ENCODE measurements at regions not wholly inside any gene's neighbourhood (a gene's known extent, or its start where the extent isn't known, plus 50 kb on each side); places are given as distances from the start of the nearest gene placed in this dataset.

DNA sequence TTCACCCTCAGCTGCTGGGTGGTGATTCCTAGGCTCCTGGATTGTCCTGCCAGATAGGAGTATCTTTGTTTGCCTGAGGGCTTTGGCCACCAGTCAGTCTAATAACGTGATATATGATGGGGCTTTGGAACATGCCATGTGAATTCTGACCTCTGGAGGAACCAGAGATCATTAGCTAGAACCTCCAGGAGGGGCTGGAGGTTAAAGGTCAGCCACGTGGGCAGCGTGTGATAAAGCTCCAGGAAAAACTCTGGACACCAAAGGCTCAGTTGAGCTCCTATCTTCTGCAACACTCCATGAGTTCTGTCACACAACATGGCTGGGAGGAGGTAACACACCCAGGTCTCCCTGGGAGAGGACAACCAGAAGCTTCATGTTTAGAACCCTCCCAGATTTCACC, 251.1 kb downstream of the DAD1 start:
- no peak for DNase-seq (ENCODE audit: low read depth)

DNA sequence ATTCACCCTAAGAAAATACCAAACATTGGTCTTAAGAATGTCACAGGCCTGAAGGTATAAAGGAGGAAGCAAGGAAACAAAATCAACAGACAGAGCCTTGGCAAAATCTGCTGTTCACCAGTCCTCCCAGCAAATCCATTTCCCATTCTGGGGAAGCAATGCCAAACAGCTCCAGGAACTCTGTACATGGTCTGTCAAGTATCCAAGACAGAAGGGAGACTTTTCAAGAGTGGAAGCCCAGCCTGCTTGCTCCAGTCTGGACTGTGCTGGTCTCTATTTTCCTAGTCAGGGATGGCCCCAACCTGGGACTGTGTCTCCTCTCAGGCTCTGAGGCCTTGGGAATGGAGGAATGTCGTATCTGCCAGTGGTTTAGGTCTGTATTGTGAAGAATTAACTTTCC, 251.5 kb downstream of the DAD1 start:
- no peak for DNase-seq (ENCODE audit: low read depth)

DNA sequence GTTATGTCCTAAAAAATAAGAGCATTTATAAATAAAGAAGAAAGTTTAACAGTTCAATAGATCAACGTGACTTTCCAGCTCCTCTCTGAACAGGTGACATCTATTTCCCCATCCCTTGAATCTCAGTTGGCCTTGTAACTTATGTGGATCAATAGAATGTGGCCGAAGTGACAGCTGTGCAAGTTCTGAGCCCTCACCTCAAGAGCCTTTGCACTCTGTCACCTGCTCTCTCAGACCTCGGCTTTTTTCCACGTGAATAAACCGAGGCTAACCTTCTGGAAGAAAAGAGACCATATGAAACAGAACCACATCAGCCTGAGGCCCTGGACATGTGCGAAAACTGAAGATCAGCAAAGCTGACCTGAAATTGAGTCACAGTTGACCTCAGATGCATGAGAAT, 253.0 kb downstream of the DAD1 start:
- DNase-seq (ENCODE audit: low read depth) = no peak

DNA sequence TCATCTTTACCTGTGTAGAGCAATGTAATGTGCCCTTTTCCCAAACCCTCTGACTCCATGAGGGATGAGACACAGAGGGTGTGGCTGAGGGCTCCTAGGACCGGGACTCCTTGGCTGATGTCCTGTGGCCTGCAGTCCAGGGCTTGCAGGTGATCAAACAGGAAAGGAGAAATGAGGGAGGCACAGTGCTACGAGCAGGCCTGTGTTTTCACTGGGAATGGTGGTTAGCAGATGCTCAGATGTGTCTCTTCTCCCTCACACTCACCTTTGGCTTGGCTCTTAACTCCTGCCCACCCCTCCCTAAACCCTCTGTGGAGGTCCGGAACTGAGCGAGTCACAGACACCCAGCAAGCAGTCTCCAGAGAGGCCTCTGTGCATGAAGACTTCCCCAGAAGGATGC, 254.4 kb downstream of the DAD1 start:
- DNase-seq (ENCODE audit: low read depth) = no peak

DNA sequence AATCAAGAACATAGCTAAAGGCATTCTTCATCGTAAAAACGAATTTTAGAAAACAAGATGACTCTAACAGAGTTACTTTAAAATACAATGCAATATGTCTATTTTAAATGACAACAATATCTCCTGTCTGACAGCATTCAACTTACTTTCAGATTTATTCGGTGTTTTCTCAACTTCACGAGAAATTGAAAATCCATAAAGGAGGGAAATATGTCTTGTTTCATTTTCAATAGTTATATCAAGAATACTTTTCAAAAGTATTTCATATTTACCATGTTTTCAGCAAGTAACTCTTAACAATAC, 254.8 kb downstream of the DAD1 start:
- no peak for DNase-seq (ENCODE audit: low read depth)

DNA sequence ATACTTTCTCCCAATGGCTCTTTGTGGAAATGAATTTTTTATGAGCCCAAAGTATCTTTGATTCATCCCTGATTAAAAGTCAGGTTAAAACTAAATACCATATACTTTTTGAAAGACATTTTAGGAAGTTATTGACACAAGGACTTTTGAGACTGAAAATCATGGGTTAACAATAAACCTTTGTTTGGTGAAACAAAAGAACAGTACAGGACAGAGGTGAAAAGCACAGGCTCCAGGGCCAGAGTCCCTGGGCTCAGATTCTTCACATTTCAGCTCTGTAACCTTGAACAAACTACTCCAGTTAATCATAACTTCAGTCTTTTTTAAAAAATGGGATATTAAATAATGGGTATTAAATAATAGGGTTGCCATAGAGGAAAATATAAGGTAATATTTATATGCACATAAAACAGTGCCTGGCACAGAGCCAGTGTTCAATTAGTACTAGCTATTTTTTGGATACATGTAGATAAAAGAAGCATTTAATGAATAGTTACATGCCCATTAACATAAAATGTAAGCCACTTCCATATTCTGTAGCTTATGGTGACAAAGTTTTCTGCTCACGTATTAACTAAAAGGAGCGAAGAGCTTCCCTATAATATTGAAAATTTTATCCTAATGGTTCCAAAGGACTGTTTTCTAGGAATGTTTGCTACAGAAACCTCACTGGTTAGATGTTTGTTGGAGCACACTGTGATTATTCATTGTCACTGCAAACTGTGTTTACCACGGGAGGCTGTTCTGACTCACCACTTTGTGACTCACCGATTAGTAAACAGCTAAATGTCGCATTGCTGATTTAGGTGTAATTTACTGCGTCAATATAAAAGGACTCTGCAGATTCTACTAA, 255.4 kb downstream of the DAD1 start:
- no peak for DNase-seq (ENCODE audit: low read depth)

DNA sequence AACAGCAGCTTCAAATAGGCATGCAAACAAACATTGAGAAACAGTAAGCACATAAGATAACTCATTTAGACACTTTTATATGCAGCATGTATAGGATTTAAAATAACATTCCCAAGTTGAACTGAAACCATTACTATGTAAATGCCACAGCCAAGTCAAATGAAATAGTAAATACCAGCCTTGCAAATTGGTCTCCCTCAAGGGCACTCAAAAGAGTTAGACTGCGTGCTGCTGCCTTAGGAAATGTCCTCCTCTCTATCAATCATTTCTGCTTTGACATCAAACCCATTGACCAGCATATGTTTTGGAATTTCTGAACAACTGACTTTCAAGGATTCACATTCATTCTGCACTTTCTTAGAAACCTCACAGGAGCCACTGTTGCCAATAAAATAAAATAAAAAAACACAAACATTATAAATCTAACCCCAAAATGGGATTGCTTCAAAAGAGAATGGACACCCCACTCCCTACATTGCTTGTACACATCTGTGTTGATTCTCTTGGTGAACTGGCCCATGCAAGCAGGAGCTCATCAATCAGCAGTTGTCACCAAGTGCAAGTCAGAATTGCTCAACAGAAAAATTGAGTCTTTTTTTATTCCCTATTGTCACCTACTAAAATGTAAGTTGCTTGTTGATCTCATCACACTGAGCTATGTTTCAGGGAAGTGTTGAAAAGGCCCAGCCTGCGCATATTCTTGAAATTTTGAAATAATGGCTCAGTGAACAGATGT, 256.2 kb downstream of the DAD1 start:
- no peak for DNase-seq (ENCODE audit: low read depth)

DNA sequence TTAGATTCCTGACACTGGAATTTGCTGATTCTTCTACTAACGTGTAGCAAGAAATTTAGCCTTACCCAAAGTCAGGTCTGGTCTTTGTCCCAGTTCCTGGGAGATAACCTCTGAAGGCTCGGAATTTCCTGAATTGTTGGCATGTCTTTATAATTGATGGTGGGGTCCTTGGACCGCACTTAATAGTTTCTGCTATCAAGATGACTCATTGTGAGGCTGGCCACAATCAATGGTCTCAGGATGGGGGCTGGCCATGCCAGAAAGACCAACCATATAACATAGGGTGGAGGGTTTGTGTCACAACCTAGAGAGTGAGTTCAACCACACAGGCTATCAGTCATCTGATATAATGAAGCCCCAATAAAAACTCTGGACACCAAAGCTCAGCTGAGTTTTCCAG, 259.7 kb downstream of the DAD1 start:
- DNase-seq (ENCODE audit: low read depth) = no peak

DNA sequence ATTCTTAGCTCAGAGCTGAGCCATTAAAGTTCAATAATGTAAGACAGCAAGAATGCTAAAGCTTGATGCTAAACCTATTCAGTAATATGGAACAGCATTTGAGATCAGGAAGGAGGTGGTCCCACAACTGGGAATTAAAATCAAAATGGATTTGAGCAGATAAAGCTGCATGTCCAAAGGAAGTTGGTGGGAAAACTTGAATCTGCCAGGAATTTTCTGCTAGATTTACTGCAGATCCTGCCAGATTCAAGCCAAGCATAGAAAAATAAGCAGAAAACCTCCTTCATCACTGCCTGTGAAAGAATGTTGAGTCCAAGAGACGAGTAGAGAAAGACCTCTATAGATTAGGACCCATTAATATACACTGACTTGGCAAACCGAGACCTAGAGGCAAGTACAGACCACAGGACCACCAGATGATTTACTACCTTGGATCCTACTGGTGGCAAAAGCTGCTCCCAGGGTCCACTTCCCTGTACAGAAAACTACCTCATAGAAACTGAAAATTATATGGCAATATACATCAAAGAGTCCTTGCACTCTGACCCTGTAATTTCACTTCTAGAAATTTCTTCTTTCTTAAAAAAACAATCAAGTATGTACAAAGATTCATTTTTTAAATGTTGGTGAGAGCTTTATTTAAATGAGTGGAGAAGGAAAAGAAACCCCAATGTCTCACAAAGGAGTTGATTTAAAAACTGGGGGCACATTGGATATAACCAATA, 263.2 kb downstream of the DAD1 start:
- DNase-seq (ENCODE audit: low read depth) = no peak

DNA sequence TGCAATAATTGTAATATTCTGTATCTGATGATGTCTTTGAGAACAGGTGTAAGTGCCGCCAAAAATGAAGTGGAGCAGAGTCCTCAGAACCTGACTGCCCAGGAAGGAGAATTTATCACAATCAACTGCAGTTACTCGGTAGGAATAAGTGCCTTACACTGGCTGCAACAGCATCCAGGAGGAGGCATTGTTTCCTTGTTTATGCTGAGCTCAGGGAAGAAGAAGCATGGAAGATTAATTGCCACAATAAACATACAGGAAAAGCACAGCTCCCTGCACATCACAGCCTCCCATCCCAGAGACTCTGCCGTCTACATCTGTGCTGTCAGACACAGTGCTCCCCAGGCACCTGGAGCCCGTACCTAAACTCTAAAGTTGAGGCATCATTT, 268.7 kb downstream of the DAD1 start:
- DNase-seq (ENCODE audit: low read depth) = no peak

DNA sequence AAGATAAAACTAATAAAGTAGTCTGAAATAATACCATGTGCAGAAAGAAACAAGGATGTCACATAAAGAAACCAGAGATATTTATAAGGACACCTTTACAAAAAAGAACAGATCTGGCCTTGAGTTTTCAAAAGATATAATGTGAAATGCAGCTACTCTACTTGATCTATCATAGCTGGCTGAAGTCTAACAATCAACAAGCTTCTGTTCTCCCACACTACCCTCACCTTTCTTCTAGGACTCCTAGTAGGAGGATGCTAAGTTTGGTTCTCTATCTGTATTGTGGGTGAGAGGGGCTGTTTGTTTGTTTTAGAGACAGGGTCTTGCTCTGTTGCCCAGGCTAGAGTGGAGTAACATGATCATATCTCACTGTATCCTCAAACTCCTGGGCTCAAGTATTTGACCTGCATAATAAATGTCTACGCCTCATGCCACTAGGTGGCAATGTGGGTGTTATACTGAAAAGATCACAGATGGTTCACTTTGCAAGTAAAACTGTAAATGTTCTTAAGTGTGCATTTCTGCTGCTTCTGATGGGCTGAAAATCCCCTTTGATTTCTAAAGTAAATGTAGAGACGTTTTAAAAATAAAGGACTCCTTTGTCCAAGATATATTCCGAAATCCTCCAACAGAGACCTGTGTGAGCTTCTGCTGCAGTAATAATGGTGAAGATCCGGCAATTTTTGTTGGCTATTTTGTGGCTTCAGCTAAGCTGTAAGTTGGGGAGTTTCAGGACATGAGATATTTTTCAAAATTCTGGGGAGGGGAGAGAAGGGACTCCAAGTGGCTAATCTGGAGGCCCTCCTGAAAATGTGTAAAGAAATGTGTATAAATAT, 269.3 kb downstream of the DAD1 start:
- DNase-seq (ENCODE audit: low read depth) = no peak

DNA sequence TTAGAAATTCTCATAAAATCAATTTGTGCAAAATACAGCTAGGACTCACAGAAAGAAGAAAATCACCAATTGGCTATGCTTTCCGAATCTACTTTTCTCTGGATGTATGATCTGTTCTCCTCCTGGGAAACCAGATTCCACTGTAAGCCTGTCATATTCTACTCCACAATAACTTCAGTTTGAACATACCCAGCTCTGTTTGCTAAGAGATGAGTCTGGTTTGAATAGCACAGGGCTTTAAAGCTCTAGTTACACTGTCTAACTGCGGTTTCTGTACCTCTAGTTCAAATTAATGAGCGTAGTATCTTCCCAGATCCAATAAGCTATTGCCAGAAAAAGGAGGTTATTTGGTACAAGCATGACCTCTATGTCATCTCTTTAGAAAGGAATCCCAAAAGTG, 270.1 kb downstream of the DAD1 start:
- no peak for DNase-seq (ENCODE audit: low read depth)

DNA sequence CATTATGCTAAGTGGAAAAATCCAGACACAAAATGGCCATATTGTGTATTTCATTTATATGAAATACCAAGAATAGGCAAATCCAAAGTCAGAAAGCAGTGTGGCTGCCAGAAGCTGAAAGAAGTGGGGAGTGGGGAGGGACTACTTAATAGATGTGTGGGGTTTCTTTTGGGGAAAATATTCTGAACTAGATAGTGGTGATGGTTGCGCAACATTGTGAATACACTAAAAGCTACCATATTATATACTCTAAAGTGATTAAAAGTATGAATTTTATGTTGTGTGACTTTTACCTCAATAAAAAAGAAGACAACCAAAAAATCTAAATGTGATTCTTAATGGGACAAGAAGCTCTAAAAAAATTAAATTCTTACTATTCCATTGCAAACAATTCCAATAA, 272.6 kb downstream of the DAD1 start:
- no peak for DNase-seq (ENCODE audit: low read depth)

DNA sequence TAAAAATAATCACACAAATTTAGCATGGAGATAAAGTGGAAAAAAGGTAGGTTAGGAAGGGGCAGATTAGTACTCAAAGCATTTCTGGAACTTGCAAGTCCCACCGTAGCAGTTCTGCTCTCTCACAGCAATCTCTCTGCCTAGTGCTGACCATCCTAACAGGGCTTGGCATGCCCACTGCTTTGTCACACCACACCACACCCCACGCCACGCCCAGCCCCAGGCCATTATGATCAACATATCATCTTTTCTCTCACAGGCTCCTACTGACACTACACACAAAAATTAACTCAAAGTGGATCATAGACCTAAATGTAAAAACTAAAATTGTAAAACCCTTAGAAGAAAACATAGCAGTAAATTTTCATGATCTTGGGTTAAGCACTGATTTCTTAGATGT, 273.7 kb downstream of the DAD1 start:
- DNase-seq (ENCODE audit: low read depth) = no peak

DNA sequence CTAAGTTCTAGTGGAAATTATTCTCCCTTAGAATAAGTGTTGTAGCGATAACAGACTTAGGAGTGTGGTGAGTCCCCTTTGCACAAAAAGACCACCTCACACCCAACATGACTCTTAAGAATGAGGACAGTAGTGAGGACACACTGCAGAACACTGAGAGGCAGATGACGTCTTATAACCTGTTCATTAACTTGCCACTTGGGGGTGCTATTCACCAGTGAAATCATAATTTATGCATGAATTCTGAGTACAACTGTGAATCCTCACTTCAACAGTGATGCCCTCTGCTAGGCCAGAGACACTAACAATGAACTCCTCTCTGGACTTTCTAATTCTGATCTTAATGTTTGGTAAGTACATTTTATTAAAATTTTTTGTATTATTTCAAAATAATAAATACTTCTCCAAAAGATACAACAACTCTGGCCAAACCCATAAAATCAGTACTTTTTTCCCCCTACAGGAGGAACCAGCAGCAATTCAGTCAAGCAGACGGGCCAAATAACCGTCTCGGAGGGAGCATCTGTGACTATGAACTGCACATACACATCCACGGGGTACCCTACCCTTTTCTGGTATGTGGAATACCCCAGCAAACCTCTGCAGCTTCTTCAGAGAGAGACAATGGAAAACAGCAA, 274.7 kb downstream of the DAD1 start:
- DNase-seq (ENCODE audit: low read depth) = no peak

DNA sequence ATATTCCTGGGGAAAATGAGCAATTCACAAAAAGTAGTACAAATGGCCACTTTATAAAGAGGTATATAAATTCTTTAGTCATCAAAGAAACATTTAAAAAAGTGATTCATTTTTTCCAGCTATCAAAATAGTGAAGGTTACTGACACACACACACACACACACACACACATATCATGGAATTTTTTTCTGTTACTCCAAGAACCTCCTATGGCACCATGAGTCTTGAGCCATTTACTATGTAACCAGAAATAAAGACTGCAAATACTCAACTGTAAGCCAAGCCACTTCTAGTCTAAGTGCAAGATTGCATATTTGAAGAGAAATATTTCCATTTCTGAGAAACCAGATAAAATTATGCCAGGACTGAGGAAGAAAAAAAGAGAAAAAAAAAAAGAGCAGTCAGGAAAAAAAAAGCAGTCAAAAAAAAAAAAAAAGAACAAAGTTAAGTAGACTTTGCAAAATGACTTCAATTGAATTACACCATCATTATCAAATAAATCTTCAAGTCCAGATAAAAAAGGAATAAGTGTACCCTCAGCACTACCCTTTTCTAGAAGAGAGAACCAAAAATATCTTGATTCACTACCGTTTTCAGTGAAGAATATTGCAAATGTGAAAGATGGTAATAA, 275.7 kb downstream of the DAD1 start:
- DNase-seq (ENCODE audit: low read depth) = no peak

DNA sequence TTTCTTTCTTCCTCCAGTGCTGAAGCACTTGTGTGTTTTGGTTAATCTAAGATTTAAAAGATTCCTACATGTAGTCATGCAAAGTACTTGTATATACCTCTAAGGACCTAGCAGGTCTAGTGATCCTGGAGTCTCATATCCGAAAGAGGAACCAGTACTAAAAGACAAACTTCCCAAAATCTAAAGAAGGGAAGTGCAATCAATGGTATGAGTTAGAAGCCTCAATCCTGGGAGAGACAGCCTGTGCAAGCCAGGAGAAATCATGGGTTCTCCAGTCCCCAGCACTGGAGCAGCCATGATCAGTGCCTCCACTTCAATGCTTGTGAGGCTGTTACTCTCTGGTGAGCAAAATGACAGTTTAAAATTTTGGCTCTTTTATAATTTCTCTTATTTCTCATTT, 277.4 kb downstream of the DAD1 start:
- no peak for DNase-seq (ENCODE audit: low read depth)

DNA sequence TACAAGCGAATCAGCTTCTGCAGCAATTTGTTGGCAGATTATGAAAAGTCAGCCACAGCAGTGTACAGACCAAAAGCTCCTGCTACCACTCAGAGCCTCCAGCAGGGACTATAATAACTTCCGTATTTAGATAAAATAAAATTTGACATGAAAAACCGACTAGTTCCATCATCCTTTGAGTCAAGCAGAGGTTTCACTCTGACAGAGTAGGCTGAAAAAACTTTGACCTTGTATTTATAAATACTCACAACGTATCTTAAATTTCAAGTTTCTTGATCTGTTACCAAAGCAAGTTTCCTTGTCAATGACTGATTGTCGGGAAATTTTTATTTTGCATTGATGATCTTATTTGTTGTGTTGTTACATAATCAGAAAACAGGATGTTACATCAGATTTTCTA, 283.4 kb downstream of the DAD1 start:
- DNase-seq (ENCODE audit: low read depth) = no peak

DNA sequence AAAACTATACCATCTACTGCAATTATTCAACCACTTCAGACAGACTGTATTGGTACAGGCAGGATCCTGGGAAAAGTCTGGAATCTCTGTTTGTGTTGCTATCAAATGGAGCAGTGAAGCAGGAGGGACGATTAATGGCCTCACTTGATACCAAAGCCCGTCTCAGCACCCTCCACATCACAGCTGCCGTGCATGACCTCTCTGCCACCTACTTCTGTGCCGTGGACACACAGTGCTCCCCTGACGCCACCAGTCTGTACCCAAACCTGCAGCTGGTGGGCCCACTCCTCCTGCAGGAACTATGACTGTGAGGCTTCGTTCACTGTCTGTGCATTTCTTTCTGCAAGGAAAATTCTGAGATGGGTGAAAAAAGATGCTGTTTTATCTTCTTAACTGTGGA, 284.7 kb downstream of the DAD1 start:
- no peak for DNase-seq (ENCODE audit: low read depth)

DNA sequence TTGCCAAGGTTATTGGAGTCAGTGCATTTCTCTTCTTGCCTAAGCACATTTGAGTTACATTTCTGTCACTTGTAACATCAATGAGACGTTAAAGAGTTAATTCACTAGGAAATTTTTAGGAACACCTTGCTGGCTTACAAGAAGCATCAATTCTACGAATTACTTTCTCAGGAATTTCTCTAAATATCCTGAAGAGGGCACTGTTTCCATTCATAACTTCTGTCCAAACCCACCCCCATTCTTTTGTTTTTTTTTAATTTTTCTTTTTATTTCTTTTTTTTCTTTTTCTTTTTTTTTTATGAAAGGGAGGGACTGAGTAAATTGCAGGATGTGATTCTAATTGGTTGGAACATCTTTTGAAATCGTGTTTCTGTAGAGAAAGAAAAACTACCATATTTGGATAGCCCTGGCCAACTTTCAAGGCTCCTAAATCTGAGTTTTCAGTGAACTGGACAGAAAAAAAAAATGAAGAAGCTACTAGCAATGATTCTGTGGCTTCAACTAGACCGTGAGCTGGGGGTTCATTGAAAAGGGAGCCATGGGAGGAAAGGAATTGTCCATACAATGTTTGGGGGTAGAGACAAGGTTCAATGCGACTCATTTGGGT, 285.3 kb downstream of the DAD1 start:
- DNase-seq (ENCODE audit: low read depth) = no peak

DNA sequence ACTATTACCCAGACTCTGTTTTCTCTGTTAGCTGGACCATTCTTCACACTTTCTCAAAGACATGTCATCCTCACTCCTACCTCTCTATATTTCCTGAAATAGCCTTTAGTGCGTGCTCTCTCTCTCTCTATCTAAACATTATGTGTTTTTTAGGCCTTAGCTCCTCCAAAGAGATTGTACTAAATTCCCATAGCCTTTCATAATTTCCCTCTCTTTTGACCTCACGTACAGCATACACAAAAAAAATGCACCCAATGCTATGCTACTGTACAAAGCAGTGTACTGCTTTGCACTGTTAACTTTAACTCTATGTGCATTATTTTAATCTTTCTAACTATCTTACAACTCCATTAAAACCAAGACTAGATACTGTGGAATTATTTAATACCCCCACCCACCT, 288.4 kb downstream of the DAD1 start:
- DNase-seq (ENCODE audit: low read depth) = no peak

Data from stimulated activated CD8-positive, alpha-beta memory T cell treated with anti-CD3 and anti-CD28 coated beads, Interleukin-7, amount 100 ng/mL, for 24 hours (primary cell).